Fibroblast of lung (primary cell): ENCODE measurements at regions not wholly inside any gene's neighbourhood (a gene's known extent, or its start where the extent isn't known, plus 50 kb on each side); places are given as distances from the start of the nearest gene placed in this dataset.
A peak's percentile ranks its signal among the peaks of the same experiment; 100 is the strongest.

Source experiments
- DNase-seq, 2 donors: peaks; one replicate each; pipeline versions ENCODE4 v3.0.0 to v3.0.0-alpha.2; 2010; ENCODE audit warnings: low read depth in 2 of 2
- H2AFZ ChIP-seq: 2 replicates; pipeline ENCODE4 v1.5.1; 2012; ENCODE audit warnings: low read length, control low read depth, inconsistent platforms
- H3K27ac ChIP-seq: 2 replicates; pipeline ENCODE4 v1.5.1; 2011; ENCODE audit warnings: low read length, control low read depth; ENCODE audit not compliant: insufficient read depth
- H3K27me3 ChIP-seq: 2 replicates; pipeline ENCODE4 v1.5.1; 2011; ENCODE audit warnings: mild to moderate bottlenecking, low read length; ENCODE audit not compliant: control insufficient read depth, insufficient read depth
- H3K36me3 ChIP-seq: 2 replicates; pipeline ENCODE4 v1.5.1; 2011; ENCODE audit warnings: low read length; ENCODE audit not compliant: control insufficient read depth, insufficient read depth
- H3K4me1 ChIP-seq: 2 replicates; pipeline ENCODE4 v1.5.1; 2011; ENCODE audit warnings: low read length; ENCODE audit not compliant: control insufficient read depth, insufficient read depth; ENCODE audit errors: extremely low read depth
- H3K4me2 ChIP-seq: 2 replicates; pipeline ENCODE4 v1.5.1; 2011; ENCODE audit warnings: low read length, control low read depth; ENCODE audit not compliant: insufficient read depth; ENCODE audit errors: extremely low read depth
- H3K4me3 ChIP-seq, 4 experiments: fragments of 200-600 bp in 1 of 4; sonication (generic) in 1 of 4; replicated peaks in 1 of 4; 2 replicates each; pipeline ENCODE4 v1.5.1; 2011 to 2016; ENCODE audit warnings: low read length in 4 of 4, low read depth in 3 of 4, mild to moderate bottlenecking in 3 of 4, control low read depth in 2 of 4, inconsistent platforms in 1 of 4, mixed read lengths in 1 of 4; ENCODE audit not compliant: insufficient read depth in 1 of 4; ENCODE audit errors: control extremely low read depth in 1 of 4
- H3K79me2 ChIP-seq: 2 replicates; pipeline ENCODE4 v1.5.1; 2012; ENCODE audit warnings: mild to moderate bottlenecking, low read length, inconsistent platforms; ENCODE audit not compliant: control insufficient read depth, insufficient read depth
- H3K9ac ChIP-seq: 2 replicates; pipeline ENCODE4 v1.5.1; 2011; ENCODE audit warnings: mild to moderate bottlenecking, low read length, control low read depth; ENCODE audit not compliant: insufficient read depth
- H3K9me3 ChIP-seq: 2 replicates; pipeline ENCODE4 v1.5.1; 2012; ENCODE audit warnings: low read depth, low read length; ENCODE audit not compliant: control insufficient read depth, insufficient read depth
- H4K20me1 ChIP-seq: 2 replicates; pipeline ENCODE4 v1.5.1; 2011; ENCODE audit warnings: low read length; ENCODE audit not compliant: control insufficient read depth, insufficient read depth; ENCODE audit errors: extremely low read depth
- CTCF ChIP-seq, 2 donors: IDR thresholded peaks in 1 of 2; conservative IDR thresholded peaks in 1 of 2; 1 replicate in 1 of 2; 2 replicates in 1 of 2; pipeline ENCODE4 v1.5.1; 2011 to 2012; ENCODE audit warnings: low read length in 2 of 2, control low read depth in 1 of 2, inconsistent platforms in 1 of 2, low read depth in 1 of 2, mild to moderate bottlenecking in 1 of 2
- EZH2 ChIP-seq: IDR thresholded peaks from 2 replicates; pipeline ENCODE4 v1.5.1; 2012; ENCODE audit warnings: low read length, control low read depth, mild to moderate bottlenecking; ENCODE audit errors: missing control alignments

- no peak overlapping the region for H3K4me3 ChIP-seq
- no peaks in the 10 kb centered on the region for H3K79me2 ChIP-seq
- TF ChIP-seq EZH2 (no peak), CTCF (conservative IDR thresholded peaks at IDR 0.05 in 1 of 2, IDR thresholded peaks at IDR 0.05 in 1 of 2; ENCODE audit: low read depth in 1 of 2, low read length in 2 of 2) (no peak)
- H3K27me3 ChIP-seq = no peaks in the 10 kb centered on the region
- no peak for DNase-seq
- no peak overlapping the region for H3K4me2 ChIP-seq
- H2AFZ ChIP-seq = no peak overlapping the region
- no peak overlapping the region for H3K27ac ChIP-seq
- H3K36me3 ChIP-seq = no peaks in the 10 kb centered on the region
- no peaks in the 10 kb centered on the region for H4K20me1 ChIP-seq
- H3K9ac ChIP-seq = no peak overlapping the region
- H3K4me1 ChIP-seq = no peaks in the 10 kb centered on the region
- H3K9me3 ChIP-seq = no peaks in the 10 kb centered on the region
These were observed 52.4 kb upstream of the COX10 start for GRCh38 chr17:14016858-14017257.

- no peak overlapping the region for H3K27ac ChIP-seq
- TF ChIP-seq CTCF (conservative IDR thresholded peaks at IDR 0.05 in 1 of 2, IDR thresholded peaks at IDR 0.05 in 1 of 2; ENCODE audit: low read depth in 1 of 2, low read length in 2 of 2) = no peak
- no peak for TF ChIP-seq EZH2
- H2AFZ ChIP-seq = no peak overlapping the region
- peak overlapping the region; percentile 57 for H3K4me2 ChIP-seq
- H3K27me3 ChIP-seq = no peaks in the 10 kb centered on the region
- no peak overlapping the region for H3K9ac ChIP-seq
- no peak overlapping the region for H3K4me3 ChIP-seq
- H4K20me1 ChIP-seq = no peaks in the 10 kb centered on the region
- H3K79me2 ChIP-seq = no peaks in the 10 kb centered on the region
- no peaks in the 10 kb centered on the region for H3K36me3 ChIP-seq
- no peaks in the 10 kb centered on the region for H3K9me3 ChIP-seq
- peak; percentile 42 to 76 for DNase-seq
- H3K4me1 ChIP-seq = no peaks in the 10 kb centered on the region
These were observed 49.9 kb upstream of the COX10 start for GRCh38 chr17:14019186-14019956.
